ENCODE measurements at regions not wholly inside any gene's neighbourhood (a gene's known extent, or its start where the extent isn't known, plus 50 kb on each side); places are given as distances from the start of the nearest gene placed in this dataset.
"Not testable (repeated sequence)": the region's sequence is repeated elsewhere in the genome, so short reads cannot be mapped to it uniquely, and the experiment has no call there.

DNA sequence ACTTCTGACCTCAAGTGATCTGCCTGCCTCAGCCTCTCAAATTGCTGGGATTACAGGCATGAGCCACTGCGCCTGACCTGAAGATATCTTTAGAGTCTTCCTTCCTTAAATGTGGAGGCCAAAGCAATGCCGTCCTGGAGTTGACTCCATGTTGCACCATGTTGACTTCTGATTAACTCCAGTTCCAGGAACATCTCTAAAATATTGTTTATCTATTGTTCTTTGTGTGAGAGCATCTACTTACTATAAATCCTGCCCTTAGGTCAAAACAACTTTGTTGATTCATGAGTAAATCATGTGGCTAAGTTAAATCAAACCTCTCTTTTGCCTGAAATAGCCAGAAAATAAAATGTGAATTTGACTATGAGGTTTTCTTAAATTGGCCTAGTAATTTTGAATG lies 56.6 kb upstream of the CAPRIN1 start:
- CTCF ChIA-PET: no interaction called here
- no peak for ATAC-seq
- no peak overlapping the region for H3K4me3 Mint-ChIP-seq
- peaks cover 11% of the 10 kb centered on the region for H3K4me1 Mint-ChIP-seq
- DNase-seq (ENCODE audit: low spot score): no peak
- no peaks in the 10 kb centered on the region for H3K36me3 Mint-ChIP-seq
- POLR2A ChIA-PET: no interaction called here
- H3K27me3 Mint-ChIP-seq (ENCODE audit: low read depth): peaks cover 30% of the 10 kb centered on the region
- H3K27ac Mint-ChIP-seq: no peak overlapping the region
- no peak for TF ChIP-seq SMAD4 (CRISPR knock-in tag; IDR thresholded peaks at IDR 0.05)
- TF ChIP-seq, protein P1, sequence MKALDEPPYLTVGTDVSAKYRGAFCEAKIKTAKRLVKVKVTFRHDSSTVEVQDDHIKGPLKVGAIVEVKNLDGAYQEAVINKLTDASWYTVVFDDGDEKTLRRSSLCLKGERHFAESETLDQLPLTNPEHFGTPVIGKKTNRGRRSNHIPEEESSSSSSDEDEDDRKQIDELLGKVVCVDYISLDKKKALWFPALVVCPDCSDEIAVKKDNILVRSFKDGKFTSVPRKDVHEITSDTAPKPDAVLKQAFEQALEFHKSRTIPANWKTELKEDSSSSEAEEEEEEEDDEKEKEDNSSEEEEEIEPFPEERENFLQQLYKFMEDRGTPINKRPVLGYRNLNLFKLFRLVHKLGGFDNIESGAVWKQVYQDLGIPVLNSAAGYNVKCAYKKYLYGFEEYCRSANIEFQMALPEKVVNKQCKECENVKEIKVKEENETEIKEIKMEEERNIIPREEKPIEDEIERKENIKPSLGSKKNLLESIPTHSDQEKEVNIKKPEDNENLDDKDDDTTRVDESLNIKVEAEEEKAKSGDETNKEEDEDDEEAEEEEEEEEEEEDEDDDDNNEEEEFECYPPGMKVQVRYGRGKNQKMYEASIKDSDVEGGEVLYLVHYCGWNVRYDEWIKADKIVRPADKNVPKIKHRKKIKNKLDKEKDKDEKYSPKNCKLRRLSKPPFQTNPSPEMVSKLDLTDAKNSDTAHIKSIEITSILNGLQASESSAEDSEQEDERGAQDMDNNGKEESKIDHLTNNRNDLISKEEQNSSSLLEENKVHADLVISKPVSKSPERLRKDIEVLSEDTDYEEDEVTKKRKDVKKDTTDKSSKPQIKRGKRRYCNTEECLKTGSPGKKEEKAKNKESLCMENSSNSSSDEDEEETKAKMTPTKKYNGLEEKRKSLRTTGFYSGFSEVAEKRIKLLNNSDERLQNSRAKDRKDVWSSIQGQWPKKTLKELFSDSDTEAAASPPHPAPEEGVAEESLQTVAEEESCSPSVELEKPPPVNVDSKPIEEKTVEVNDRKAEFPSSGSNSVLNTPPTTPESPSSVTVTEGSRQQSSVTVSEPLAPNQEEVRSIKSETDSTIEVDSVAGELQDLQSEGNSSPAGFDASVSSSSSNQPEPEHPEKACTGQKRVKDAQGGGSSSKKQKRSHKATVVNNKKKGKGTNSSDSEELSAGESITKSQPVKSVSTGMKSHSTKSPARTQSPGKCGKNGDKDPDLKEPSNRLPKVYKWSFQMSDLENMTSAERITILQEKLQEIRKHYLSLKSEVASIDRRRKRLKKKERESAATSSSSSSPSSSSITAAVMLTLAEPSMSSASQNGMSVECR (CRISPR knock-in tag; IDR thresholded peaks at IDR 0.05; ENCODE audit: borderline replicate concordance): no peak
- no peak for TF ChIP-seq ZNF232 (CRISPR knock-in tag; IDR thresholded peaks at IDR 0.05)
- no peak for TF ChIP-seq TEAD4 (CRISPR knock-in tag; IDR thresholded peaks at IDR 0.05)
- TF ChIP-seq, protein P2, sequence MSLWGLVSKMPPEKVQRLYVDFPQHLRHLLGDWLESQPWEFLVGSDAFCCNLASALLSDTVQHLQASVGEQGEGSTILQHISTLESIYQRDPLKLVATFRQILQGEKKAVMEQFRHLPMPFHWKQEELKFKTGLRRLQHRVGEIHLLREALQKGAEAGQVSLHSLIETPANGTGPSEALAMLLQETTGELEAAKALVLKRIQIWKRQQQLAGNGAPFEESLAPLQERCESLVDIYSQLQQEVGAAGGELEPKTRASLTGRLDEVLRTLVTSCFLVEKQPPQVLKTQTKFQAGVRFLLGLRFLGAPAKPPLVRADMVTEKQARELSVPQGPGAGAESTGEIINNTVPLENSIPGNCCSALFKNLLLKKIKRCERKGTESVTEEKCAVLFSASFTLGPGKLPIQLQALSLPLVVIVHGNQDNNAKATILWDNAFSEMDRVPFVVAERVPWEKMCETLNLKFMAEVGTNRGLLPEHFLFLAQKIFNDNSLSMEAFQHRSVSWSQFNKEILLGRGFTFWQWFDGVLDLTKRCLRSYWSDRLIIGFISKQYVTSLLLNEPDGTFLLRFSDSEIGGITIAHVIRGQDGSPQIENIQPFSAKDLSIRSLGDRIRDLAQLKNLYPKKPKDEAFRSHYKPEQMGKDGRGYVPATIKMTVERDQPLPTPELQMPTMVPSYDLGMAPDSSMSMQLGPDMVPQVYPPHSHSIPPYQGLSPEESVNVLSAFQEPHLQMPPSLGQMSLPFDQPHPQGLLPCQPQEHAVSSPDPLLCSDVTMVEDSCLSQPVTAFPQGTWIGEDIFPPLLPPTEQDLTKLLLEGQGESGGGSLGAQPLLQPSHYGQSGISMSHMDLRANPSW (CRISPR knock-in tag; conservative IDR thresholded peaks at IDR 0.05; ENCODE audit: low read depth): no peak
- no peak for TF ChIP-seq FOXK1 (CRISPR knock-in tag; IDR thresholded peaks at IDR 0.05)
- TF ChIP-seq, protein P3, sequence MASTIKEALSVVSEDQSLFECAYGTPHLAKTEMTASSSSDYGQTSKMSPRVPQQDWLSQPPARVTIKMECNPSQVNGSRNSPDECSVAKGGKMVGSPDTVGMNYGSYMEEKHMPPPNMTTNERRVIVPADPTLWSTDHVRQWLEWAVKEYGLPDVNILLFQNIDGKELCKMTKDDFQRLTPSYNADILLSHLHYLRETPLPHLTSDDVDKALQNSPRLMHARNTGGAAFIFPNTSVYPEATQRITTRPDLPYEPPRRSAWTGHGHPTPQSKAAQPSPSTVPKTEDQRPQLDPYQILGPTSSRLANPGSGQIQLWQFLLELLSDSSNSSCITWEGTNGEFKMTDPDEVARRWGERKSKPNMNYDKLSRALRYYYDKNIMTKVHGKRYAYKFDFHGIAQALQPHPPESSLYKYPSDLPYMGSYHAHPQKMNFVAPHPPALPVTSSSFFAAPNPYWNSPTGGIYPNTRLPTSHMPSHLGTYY (CRISPR knock-in tag; IDR thresholded peaks at IDR 0.05): no peak
- TF ChIP-seq, protein P4, sequence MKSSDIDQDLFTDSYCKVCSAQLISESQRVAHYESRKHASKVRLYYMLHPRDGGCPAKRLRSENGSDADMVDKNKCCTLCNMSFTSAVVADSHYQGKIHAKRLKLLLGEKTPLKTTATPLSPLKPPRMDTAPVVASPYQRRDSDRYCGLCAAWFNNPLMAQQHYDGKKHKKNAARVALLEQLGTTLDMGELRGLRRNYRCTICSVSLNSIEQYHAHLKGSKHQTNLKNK (CRISPR knock-in tag; IDR thresholded peaks at IDR 0.05): no peak
- TF ChIP-seq, protein P5, sequence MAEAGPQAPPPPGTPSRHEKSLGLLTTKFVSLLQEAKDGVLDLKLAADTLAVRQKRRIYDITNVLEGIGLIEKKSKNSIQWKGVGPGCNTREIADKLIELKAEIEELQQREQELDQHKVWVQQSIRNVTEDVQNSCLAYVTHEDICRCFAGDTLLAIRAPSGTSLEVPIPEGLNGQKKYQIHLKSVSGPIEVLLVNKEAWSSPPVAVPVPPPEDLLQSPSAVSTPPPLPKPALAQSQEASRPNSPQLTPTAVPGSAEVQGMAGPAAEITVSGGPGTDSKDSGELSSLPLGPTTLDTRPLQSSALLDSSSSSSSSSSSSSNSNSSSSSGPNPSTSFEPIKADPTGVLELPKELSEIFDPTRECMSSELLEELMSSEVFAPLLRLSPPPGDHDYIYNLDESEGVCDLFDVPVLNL (CRISPR knock-in tag; IDR thresholded peaks at IDR 0.05; ENCODE audit: borderline replicate concordance, low read depth): no peak
- TF ChIP-seq, protein P6, sequence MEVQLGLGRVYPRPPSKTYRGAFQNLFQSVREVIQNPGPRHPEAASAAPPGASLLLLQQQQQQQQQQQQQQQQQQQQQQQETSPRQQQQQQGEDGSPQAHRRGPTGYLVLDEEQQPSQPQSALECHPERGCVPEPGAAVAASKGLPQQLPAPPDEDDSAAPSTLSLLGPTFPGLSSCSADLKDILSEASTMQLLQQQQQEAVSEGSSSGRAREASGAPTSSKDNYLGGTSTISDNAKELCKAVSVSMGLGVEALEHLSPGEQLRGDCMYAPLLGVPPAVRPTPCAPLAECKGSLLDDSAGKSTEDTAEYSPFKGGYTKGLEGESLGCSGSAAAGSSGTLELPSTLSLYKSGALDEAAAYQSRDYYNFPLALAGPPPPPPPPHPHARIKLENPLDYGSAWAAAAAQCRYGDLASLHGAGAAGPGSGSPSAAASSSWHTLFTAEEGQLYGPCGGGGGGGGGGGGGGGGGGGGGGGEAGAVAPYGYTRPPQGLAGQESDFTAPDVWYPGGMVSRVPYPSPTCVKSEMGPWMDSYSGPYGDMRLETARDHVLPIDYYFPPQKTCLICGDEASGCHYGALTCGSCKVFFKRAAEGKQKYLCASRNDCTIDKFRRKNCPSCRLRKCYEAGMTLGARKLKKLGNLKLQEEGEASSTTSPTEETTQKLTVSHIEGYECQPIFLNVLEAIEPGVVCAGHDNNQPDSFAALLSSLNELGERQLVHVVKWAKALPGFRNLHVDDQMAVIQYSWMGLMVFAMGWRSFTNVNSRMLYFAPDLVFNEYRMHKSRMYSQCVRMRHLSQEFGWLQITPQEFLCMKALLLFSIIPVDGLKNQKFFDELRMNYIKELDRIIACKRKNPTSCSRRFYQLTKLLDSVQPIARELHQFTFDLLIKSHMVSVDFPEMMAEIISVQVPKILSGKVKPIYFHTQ (CRISPR knock-in tag; IDR thresholded peaks at IDR 0.05): no peak
- TF ChIP-seq, protein P7, sequence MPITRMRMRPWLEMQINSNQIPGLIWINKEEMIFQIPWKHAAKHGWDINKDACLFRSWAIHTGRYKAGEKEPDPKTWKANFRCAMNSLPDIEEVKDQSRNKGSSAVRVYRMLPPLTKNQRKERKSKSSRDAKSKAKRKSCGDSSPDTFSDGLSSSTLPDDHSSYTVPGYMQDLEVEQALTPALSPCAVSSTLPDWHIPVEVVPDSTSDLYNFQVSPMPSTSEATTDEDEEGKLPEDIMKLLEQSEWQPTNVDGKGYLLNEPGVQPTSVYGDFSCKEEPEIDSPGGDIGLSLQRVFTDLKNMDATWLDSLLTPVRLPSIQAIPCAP (CRISPR knock-in tag; IDR thresholded peaks at IDR 0.05): no peak
- no peak for TF ChIP-seq ATF1 (CRISPR knock-in tag; IDR thresholded peaks at IDR 0.05)
- no peak for TF ChIP-seq ZNF423 (CRISPR knock-in tag; IDR thresholded peaks at IDR 0.05)
- TF ChIP-seq NR1H2 (CRISPR knock-in tag; IDR thresholded peaks at IDR 0.05): no peak
- TF ChIP-seq, protein P8, sequence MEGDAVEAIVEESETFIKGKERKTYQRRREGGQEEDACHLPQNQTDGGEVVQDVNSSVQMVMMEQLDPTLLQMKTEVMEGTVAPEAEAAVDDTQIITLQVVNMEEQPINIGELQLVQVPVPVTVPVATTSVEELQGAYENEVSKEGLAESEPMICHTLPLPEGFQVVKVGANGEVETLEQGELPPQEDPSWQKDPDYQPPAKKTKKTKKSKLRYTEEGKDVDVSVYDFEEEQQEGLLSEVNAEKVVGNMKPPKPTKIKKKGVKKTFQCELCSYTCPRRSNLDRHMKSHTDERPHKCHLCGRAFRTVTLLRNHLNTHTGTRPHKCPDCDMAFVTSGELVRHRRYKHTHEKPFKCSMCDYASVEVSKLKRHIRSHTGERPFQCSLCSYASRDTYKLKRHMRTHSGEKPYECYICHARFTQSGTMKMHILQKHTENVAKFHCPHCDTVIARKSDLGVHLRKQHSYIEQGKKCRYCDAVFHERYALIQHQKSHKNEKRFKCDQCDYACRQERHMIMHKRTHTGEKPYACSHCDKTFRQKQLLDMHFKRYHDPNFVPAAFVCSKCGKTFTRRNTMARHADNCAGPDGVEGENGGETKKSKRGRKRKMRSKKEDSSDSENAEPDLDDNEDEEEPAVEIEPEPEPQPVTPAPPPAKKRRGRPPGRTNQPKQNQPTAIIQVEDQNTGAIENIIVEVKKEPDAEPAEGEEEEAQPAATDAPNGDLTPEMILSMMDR (IDR thresholded peaks at IDR 0.05): no peak
- no peak for TF ChIP-seq TEAD1 (CRISPR knock-in tag; IDR thresholded peaks at IDR 0.05)
- TF ChIP-seq NFE2L1 (CRISPR knock-in tag; IDR thresholded peaks at IDR 0.05): no peak
- TF ChIP-seq, protein P9, sequence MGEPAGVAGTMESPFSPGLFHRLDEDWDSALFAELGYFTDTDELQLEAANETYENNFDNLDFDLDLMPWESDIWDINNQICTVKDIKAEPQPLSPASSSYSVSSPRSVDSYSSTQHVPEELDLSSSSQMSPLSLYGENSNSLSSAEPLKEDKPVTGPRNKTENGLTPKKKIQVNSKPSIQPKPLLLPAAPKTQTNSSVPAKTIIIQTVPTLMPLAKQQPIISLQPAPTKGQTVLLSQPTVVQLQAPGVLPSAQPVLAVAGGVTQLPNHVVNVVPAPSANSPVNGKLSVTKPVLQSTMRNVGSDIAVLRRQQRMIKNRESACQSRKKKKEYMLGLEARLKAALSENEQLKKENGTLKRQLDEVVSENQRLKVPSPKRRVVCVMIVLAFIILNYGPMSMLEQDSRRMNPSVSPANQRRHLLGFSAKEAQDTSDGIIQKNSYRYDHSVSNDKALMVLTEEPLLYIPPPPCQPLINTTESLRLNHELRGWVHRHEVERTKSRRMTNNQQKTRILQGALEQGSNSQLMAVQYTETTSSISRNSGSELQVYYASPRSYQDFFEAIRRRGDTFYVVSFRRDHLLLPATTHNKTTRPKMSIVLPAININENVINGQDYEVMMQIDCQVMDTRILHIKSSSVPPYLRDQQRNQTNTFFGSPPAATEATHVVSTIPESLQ (CRISPR knock-in tag; IDR thresholded peaks at IDR 0.05): no peak
- TF ChIP-seq TP53 (CRISPR knock-in tag; IDR thresholded peaks at IDR 0.05): no peak
- H3K9me3 Mint-ChIP-seq: peaks cover 10% of the 10 kb centered on the region; the same call in 1 of the 2 replicates

DNA sequence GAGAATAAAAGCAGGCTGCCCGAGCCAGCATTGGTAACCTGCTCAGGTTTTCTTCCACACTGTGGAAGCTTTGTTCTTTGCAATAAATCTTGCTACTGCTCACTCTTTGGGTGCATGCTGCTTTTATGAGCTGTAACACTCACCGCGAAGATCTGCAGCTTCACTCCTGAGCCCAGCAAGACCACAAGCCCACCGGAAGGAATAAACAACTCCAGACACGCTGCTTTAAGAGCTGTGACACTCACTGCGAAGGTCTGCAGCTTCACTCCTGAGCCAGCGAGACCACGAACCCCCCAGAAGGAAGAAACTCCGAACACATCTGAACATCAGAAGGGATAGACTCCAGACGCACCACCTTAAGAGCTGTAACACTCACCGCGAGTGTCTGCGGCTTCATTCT lies 60.4 kb upstream of the CAPRIN1 start:
- DNase-seq (ENCODE audit: low spot score); H3K9me3 Mint-ChIP-seq; ATAC-seq; CTCF ChIA-PET; H3K36me3 Mint-ChIP-seq; H3K4me3 Mint-ChIP-seq; POLR2A ChIA-PET; H3K27me3 Mint-ChIP-seq (ENCODE audit: low read depth); H3K27ac Mint-ChIP-seq; H3K4me1 Mint-ChIP-seq: not testable (repeated sequence)

Measured in WTC11 (cell line).